T-cell (primary cell): ENCODE measurements at regions not wholly inside any gene's neighbourhood (a gene's known extent, or its start where the extent isn't known, plus 50 kb on each side); places are given as distances from the start of the nearest gene placed in this dataset.

ENCODE experiments used
- ATAC-seq, 4 experiments: fragments of 200-7000 bp in 3 of 4; fragments of 150-1000 bp in 1 of 4; cut with Tn5 transposase; replicated peaks in 1 of 4; 1 replicate in 3 of 4; 2 replicates in 1 of 4; pipeline ENCODE4 v1.10.0; 2021; ENCODE audit warnings: moderate library complexity in 3 of 4, mild to moderate bottlenecking in 2 of 4, moderate number of reproducible peaks in 1 of 4
- CTCF ChIA-PET, 2 donors: fragments of 300-600 bp; sonication (Branson Sonifier 250); formaldehyde crosslinking; loops; one replicate each; lab custom pipeline; 2022; ENCODE audit warnings: antibody characterized with exemption in 2 of 2; lab: Charles Lee
- POLR2A ChIA-PET, 2 donors: fragments of 300-600 bp; sonication (Branson Sonifier 250); formaldehyde crosslinking; loops; one replicate each; lab custom pipeline; 2022; ENCODE audit warnings: antibody characterized with exemption in 2 of 2; lab: Charles Lee
- DNase-seq, 35 experiments: peaks; one replicate each; pipeline versions ENCODE4 v3.0.0 to v3.0.0-alpha.2; 2013 to 2023
- H3K27ac ChIP-seq: one replicate; pipeline ENCODE4 v1.5.1; 2013; ENCODE audit warnings: low read length
- H3K27me3 ChIP-seq, 2 experiments: replicated peaks in 1 of 2; 1 replicate in 1 of 2; 2 replicates in 1 of 2; pipeline versions ENCODE4 v1.6.1 to v1.7.0; 2013; ENCODE audit warnings: low read length in 1 of 2, mixed read lengths in 1 of 2; ENCODE audit not compliant: control insufficient read depth in 2 of 2, insufficient read depth in 2 of 2; ENCODE audit errors: extremely low read depth in 1 of 2
- H3K36me3 ChIP-seq, 2 donors: 1 replicate in 1 of 2; 2 replicates in 1 of 2; pipeline versions ENCODE4 v1.6.1 to v1.7.0; 2013; ENCODE audit warnings: low read length in 1 of 2; ENCODE audit not compliant: control insufficient read depth in 2 of 2, insufficient read depth in 1 of 2; ENCODE audit errors: extremely low read depth in 1 of 2
- H3K4me1 ChIP-seq, 2 experiments: 1 replicate in 1 of 2; 2 replicates in 1 of 2; pipeline versions ENCODE4 v1.6.1 to v1.7.0; 2013; ENCODE audit warnings: low read length in 2 of 2, mixed read lengths in 1 of 2; ENCODE audit not compliant: insufficient read depth in 2 of 2, control insufficient read depth in 1 of 2; ENCODE audit errors: extremely low read depth in 1 of 2
- H3K4me3 ChIP-seq, 2 donors: 1 replicate in 1 of 2; 2 replicates in 1 of 2; pipeline versions ENCODE4 v1.5.1 to v1.7.0; 2013; ENCODE audit warnings: mild to moderate bottlenecking in 2 of 2, low read length in 1 of 2, moderate library complexity in 1 of 2; ENCODE audit not compliant: control insufficient read depth in 1 of 2; ENCODE audit errors: extremely low read depth in 1 of 2
- H3K9me3 ChIP-seq: 2 replicates; pipeline ENCODE4 v1.7.0; 2013
- H3K27ac Mint-ChIP-seq, 2 donors: one replicate each; pipeline ENCODE4 v1.8.0; 2020 to 2021; ENCODE audit warnings: mild to moderate bottlenecking in 2 of 2, mixed read lengths in 2 of 2
- H3K27me3 Mint-ChIP-seq, 2 donors: one replicate each; pipeline ENCODE4 v1.8.0; 2021 to 2022; ENCODE audit warnings: mixed read lengths in 2 of 2
- H3K36me3 Mint-ChIP-seq: one replicate; pipeline ENCODE4 v1.8.0; 2021; ENCODE audit warnings: mixed read lengths
- H3K4me1 Mint-ChIP-seq, 3 donors: one replicate each; pipeline ENCODE4 v1.8.0; 2020 to 2022; ENCODE audit warnings: mixed read lengths in 3 of 3, mild to moderate bottlenecking in 1 of 3
- H3K4me3 Mint-ChIP-seq, 3 donors: one replicate each; pipeline ENCODE4 v1.8.0; 2020 to 2022; ENCODE audit warnings: mild to moderate bottlenecking in 3 of 3, mixed read lengths in 3 of 3, moderate library complexity in 3 of 3
- H3K9me3 Mint-ChIP-seq, 3 donors: one replicate each; pipeline ENCODE4 v1.8.0; 2020 to 2022; ENCODE audit warnings: mixed read lengths in 3 of 3
- WGBS: methylation state at CpG from one replicate; pipeline ENCODE4 v1.1.5; 2013; ENCODE audit warnings: missing lambda C conversion rate; ENCODE audit not compliant: insufficient coverage; 5-methylcytosine and 5-hydroxymethylcytosine counted together

DNA sequence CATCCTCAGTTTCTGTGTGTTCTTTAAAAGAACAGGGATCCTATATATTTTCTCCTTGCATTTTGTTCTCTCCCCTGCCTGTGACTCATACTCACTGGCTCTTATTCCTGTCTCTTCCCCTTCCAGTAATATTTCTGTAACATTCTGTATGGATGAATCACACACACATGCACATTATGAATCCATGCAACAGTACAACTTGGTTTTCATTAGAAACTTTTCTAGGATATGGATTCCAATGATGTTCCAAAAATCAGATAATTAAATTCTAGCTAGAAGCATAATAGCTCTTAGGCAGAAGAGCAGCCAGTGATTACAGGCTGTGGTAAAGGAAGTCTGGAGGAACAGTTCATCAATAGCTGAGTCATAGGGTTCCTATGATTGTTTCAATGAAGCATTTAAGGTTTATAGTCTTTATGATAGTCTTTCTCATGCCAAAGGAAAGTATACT lies 119.6 kb upstream of the PMFBP1 start:
- no peak overlapping the region for H3K4me3 Mint-ChIP-seq
- DNase-seq: no peak
- H3K36me3 ChIP-seq: no peaks in the 10 kb centered on the region
- no peak overlapping the region for H3K27ac Mint-ChIP-seq
- no peaks in the 10 kb centered on the region for H3K27me3 Mint-ChIP-seq
- no peaks in the 10 kb centered on the region for H3K9me3 Mint-ChIP-seq
- no peak for ATAC-seq
- H3K4me1 ChIP-seq: no peaks in the 10 kb centered on the region
- POLR2A ChIA-PET: no interaction called here
- no peak overlapping the region for H3K27ac ChIP-seq
- H3K27me3 ChIP-seq: no peaks in the 10 kb centered on the region
- H3K4me3 ChIP-seq: no peak overlapping the region
- no peaks in the 10 kb centered on the region for H3K36me3 Mint-ChIP-seq
- CTCF ChIA-PET: no interaction called here
- H3K4me1 Mint-ChIP-seq: no peaks in the 10 kb centered on the region
- H3K9me3 ChIP-seq: no peaks in the 10 kb centered on the region

DNA sequence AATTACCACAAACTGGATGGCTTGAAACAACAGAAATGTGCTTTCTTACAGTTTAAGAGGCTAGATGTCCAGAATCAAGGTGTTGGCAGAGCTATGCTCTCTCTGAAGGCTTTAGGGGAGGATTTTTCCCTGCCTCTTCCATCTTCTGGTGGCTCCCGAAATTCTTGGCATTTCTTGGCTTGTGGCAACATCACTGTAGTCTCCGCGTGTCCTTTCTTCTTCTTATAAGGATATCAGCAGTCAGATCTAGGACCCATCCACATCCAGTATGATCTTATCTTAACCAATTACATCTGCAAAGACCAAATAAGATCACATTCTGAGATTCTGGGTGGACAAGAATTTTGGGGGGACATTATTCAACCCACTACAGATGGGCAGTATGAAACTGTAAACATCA lies 119.2 kb upstream of the PMFBP1 start:
- CTCF ChIA-PET: no interaction called here
- no peaks in the 10 kb centered on the region for H3K4me1 Mint-ChIP-seq
- Histone ChIP-seq H3K27me3 (no peaks in the 10 kb centered on the region), H3K36me3 (no peaks in the 10 kb centered on the region), H3K4me3 (no peak overlapping the region), H3K9me3 (no peaks in the 10 kb centered on the region), H3K27ac (no peak overlapping the region), H3K4me1 (no peaks in the 10 kb centered on the region)
- no peaks in the 10 kb centered on the region for H3K36me3 Mint-ChIP-seq
- H3K27ac Mint-ChIP-seq: no peak overlapping the region
- DNase-seq: no peak
- H3K4me3 Mint-ChIP-seq: no peak overlapping the region
- POLR2A ChIA-PET: no interaction called here
- no peaks in the 10 kb centered on the region for H3K9me3 Mint-ChIP-seq
- no peak for ATAC-seq
- no CpG with 5 or more reads among the region's 3 CpGs for WGBS
- H3K27me3 Mint-ChIP-seq: no peaks in the 10 kb centered on the region

DNA sequence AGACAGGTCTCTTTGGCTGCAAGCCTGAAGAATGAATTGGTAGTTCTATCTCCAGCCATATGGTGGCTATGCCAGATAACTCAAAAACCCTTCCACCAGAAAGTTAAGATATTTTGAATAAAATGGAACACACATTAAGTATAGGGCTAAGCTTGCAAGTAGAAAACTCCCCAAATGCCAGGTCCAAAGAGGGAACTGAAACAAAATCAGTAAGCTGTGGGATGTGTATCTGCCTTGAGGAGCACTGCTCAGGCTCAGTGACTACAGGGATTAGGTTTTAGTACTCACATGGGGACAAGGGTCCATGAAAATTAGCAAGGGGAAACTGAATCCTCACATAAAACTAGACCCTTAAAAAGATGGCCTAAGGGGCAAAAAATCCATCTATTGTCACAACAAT lies 115.7 kb upstream of the PMFBP1 start:
- ChIA-PET CTCF (no interaction called here), POLR2A (no interaction called here)
- Histone ChIP-seq H3K4me1 (no peaks in the 10 kb centered on the region), H3K27ac (no peak overlapping the region), H3K9me3 (no peaks in the 10 kb centered on the region), H3K27me3 (no peaks in the 10 kb centered on the region), H3K4me3 (no peak overlapping the region), H3K36me3 (no peaks in the 10 kb centered on the region)
- no peaks in the 10 kb centered on the region for H3K9me3 Mint-ChIP-seq
- DNase-seq (no peak), ATAC-seq (no peak)
- H3K4me1 Mint-ChIP-seq: no peaks in the 10 kb centered on the region
- H3K27ac Mint-ChIP-seq: no peak overlapping the region
- no peaks in the 10 kb centered on the region for H3K36me3 Mint-ChIP-seq
- no peak overlapping the region for H3K4me3 Mint-ChIP-seq
- H3K27me3 Mint-ChIP-seq: no peaks in the 10 kb centered on the region

DNA sequence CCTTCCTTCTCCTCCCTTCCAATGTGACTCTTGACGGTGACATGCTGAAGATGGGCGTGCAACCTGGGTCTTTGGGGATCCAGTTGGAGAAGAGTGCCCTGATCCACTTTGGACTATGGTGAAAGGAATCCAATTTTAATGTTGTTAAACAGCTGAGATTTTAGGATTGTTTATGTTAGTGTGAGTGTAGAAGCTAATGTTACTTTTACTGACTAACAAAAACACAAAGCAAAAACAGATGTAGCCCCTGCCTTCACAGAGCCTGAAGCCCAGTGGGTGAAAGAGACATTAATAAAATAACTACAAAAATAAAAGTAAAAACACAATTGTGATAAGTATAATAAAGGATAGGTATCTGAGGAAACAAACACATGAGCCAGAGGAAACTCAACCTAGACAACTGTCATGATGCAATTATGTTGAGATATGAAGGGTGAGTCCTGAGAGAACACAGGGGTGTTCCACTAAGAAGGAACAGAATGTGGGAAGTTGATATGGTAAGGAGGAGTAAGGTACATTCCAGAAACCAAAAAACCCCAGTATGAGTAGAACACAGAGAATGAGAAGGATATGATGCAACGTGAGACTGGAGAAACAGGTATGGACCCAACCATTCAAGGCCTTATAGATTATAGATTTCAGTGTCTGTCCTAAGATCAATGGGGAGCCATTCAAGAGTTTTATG lies 115.1 kb upstream of the PMFBP1 start:
- ChIA-PET POLR2A (no interaction called here), CTCF (interaction anchor here in 1 of 2 donors (0.8 kb wide), 1 partner anchor 421 kb away, joined by 3 read pairs; no protein-coding TSS in a partner anchor)
- Mint-ChIP-seq H3K9me3 (no peaks in the 10 kb centered on the region), H3K4me1 (no peaks in the 10 kb centered on the region), H3K27ac (no peak overlapping the region), H3K4me3 (no peak overlapping the region), H3K36me3 (no peaks in the 10 kb centered on the region), H3K27me3 (no peaks in the 10 kb centered on the region)
- no peak for ATAC-seq
- H3K27me3 ChIP-seq: no peaks in the 10 kb centered on the region
- H3K36me3 ChIP-seq: no peaks in the 10 kb centered on the region
- H3K4me3 ChIP-seq: no peak overlapping the region
- no peak overlapping the region for H3K27ac ChIP-seq
- WGBS: no CpG with 5 or more reads among the region's 3 CpGs
- H3K4me1 ChIP-seq: no peaks in the 10 kb centered on the region
- no peak for DNase-seq
- no peaks in the 10 kb centered on the region for H3K9me3 ChIP-seq

DNA sequence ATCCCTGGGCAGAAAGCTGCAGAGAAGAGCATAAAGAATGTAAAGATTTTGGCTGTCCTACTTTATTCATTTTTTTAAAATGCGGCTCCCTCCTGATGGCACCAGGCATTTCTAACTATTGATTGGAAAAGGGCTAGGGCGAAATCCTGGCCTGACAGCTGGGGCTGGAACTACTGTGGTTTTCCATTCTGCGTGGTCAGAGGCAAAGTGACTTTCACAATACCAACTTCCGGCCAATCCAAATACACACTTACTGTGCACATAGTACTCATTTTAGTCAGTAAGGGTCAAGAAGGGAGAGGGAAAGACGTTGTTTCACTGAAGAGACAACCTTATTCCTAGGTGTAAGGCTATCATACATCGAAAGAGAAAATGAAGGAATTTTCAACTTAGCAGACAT lies 113.8 kb upstream of the PMFBP1 start:
- H3K9me3 ChIP-seq: no peaks in the 10 kb centered on the region
- H3K36me3 ChIP-seq: no peaks in the 10 kb centered on the region
- Mint-ChIP-seq H3K36me3 (no peaks in the 10 kb centered on the region), H3K9me3 (no peaks in the 10 kb centered on the region), H3K27ac (no peak overlapping the region), H3K27me3 (no peaks in the 10 kb centered on the region), H3K4me3 (no peak overlapping the region), H3K4me1 (no peaks in the 10 kb centered on the region)
- DNase-seq (no peak), ATAC-seq (no peak)
- no peaks in the 10 kb centered on the region for H3K27me3 ChIP-seq
- H3K27ac ChIP-seq: no peak overlapping the region
- ChIA-PET CTCF (no interaction called here), POLR2A (no interaction called here)
- no peak overlapping the region for H3K4me3 ChIP-seq
- H3K4me1 ChIP-seq: no peaks in the 10 kb centered on the region
- no CpG with 5 or more reads among the region's 6 CpGs for WGBS

DNA sequence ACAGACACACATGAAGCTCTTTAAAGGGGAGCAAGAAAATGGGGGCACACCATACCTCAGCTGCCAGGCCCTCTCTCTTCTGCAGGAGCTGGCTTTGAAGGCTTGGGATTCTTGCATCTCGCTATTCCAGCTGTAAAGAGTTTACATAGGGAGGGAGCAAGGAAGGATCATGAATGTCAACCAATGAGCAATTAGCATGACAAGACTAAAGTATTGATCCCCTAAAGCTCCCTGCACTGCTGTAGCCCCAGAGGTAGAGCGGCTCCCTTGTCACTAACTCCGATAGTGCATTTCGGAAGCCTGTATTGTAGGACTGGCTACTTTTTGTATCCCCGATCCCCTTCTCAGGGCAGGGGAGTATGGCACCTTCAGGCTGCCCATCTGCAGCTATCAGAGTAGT lies 113.4 kb upstream of the PMFBP1 start:
- Mint-ChIP-seq H3K4me3 (no peak overlapping the region), H3K27me3 (no peaks in the 10 kb centered on the region), H3K4me1 (no peaks in the 10 kb centered on the region), H3K27ac (no peak overlapping the region), H3K9me3 (no peaks in the 10 kb centered on the region), H3K36me3 (no peaks in the 10 kb centered on the region)
- Histone ChIP-seq H3K4me3 (no peak overlapping the region), H3K9me3 (no peaks in the 10 kb centered on the region), H3K4me1 (no peaks in the 10 kb centered on the region), H3K27me3 (no peaks in the 10 kb centered on the region), H3K27ac (no peak overlapping the region), H3K36me3 (no peaks in the 10 kb centered on the region)
- ATAC-seq (no peak), DNase-seq (no peak)
- WGBS: 100% methylated on average over 2 of the region's 5 CpGs
- ChIA-PET CTCF (no interaction called here), POLR2A (no interaction called here)
